AG10803 (cell line): ENCODE measurements at regions not wholly inside any gene's neighbourhood (a gene's known extent, or its start where the extent isn't known, plus 50 kb on each side); places are given as distances from the start of the nearest gene placed in this dataset.

Experiments used
- DNase-seq: peaks from one replicate; pipeline ENCODE4 v3.0.0; 2010; ENCODE audit warnings: low read depth
- H3K4me3 ChIP-seq: 2 replicates; pipeline ENCODE4 v1.5.1; 2011; ENCODE audit warnings: mild to moderate bottlenecking, low read length, control low read depth
- TF ChIP-seq, protein P1 (sequence below): conservative IDR thresholded peaks from 2 replicates; pipeline ENCODE4 v1.5.1; 2011; ENCODE audit warnings: mild to moderate bottlenecking, low read length, control low read depth, inconsistent platforms

- TF ChIP-seq, protein P1, sequence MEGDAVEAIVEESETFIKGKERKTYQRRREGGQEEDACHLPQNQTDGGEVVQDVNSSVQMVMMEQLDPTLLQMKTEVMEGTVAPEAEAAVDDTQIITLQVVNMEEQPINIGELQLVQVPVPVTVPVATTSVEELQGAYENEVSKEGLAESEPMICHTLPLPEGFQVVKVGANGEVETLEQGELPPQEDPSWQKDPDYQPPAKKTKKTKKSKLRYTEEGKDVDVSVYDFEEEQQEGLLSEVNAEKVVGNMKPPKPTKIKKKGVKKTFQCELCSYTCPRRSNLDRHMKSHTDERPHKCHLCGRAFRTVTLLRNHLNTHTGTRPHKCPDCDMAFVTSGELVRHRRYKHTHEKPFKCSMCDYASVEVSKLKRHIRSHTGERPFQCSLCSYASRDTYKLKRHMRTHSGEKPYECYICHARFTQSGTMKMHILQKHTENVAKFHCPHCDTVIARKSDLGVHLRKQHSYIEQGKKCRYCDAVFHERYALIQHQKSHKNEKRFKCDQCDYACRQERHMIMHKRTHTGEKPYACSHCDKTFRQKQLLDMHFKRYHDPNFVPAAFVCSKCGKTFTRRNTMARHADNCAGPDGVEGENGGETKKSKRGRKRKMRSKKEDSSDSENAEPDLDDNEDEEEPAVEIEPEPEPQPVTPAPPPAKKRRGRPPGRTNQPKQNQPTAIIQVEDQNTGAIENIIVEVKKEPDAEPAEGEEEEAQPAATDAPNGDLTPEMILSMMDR, result no peak
- H3K4me3 ChIP-seq, result no peak overlapping the region
- no peak for DNase-seq
Observed at GRCh38 chr6:113190170-113190569, 667.0 kb upstream of the MARCKS start.

- DNase-seq, result no peak
- TF ChIP-seq, protein P1, result no peak
- H3K4me3 ChIP-seq, result no peak overlapping the region
Observed at GRCh38 chr6:113194090-113194489, 663.1 kb upstream of the MARCKS start.

DNA sequence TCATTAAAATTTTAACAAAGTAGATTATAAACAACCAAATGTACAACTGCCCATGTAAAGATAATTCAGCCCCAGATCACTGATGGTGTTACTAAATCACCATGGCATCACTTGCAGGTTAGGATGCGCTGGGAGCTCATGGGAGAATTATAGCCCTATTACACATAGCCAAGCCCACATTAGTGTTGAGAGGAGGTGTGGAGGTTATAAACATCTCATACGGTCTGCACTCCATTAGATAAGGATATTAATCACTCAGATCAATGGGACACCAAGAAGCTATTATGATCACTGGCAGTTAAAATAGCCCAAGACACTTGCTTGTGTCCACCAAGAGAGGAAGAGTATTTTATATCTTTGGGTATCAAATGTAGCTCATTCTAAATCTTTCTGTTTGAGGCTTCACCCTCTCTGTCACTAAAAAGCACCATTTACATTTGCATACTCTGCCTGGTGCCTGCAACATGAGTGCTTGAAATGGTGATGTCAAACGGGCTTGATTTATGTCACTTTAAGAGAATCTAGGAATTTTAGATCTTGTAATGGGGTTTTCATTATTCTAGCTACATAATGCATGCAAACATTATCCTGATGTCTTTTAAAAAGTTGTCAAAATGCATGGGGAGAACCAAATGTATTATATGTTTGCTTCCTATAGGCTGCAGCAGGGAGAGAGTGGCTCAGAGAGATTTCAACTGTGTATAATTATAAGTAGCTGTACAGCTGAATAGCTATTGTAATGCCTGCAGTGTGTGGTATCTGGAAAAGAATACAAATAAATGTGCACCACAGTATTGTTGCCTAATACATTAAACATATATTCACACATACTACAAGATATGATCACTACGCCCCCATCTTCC, 654.1 kb upstream of the MARCKS start:
- TF ChIP-seq, protein P1, result no peak
- DNase-seq, result no peak
- no peak overlapping the region for H3K4me3 ChIP-seq

GRCh38 chr6:113203715-113204110, 653.4 kb upstream of the MARCKS start:
- no peak overlapping the region for H3K4me3 ChIP-seq
- no peak for DNase-seq
- TF ChIP-seq, protein P1, result no peak

DNA sequence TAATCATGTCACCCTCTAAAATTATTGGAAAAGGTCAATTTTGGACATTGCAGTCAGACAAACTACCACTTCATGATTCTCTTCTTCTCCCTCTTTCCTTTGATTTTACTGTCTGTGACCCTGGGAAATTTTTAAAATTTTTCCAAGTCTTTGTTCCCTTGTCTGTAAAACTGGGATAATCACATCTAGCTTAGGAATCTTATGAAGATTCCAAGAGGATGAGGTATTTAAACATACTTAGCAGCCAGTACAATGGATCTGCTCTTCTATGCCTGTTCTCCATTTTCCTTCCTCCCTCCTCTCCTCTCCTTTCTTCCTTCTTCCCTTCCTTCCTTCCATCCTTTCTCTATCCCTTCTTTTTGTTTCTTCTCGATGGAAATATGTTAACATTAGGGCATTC, 651.6 kb upstream of the MARCKS start:
- TF ChIP-seq, protein P1, result no peak
- DNase-seq, result no peak
- H3K4me3 ChIP-seq, result no peak overlapping the region

DNA sequence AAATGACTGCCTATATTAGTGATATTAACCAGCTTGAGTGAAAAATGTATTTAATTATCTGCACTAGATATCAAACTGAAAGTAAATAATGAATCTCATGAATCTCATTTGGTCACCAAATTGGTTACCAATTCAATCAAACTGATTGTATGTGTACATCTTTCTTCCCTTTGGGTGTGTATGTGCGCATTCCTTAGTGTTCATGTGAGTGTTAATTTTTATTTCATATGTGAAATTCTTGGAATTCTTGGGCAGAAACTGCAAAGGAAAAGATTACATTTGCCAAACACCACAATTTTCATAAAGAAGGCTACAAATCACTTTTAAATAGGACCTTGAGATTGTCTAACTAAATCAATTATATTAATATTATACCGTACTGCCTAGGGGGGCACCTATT, 648.4 kb upstream of the MARCKS start:
- peak; percentile 34 for DNase-seq
- TF ChIP-seq, protein P1, result no peak
- no peak overlapping the region for H3K4me3 ChIP-seq

- DNase-seq, result no peak
- no peak overlapping the region for H3K4me3 ChIP-seq
- TF ChIP-seq, protein P1, result no peak
Observed at GRCh38 chr6:113209315-113209714, 647.8 kb upstream of the MARCKS start.
